HL-60 (cell line): ENCODE measurements at regions not wholly inside any gene's neighbourhood (a gene's known extent, or its start where the extent isn't known, plus 50 kb on each side); places are given as distances from the start of the nearest gene placed in this dataset.
A peak's percentile ranks its signal among the peaks of the same experiment; 100 is the strongest.

Experiments used
- DNase-seq, 2 experiments: peaks; one replicate each; pipeline ENCODE4 v3.0.0-alpha.2; 2010 to 2020; ENCODE audit warnings: low read depth in 1 of 2, low spot score in 1 of 2
- H3K27ac ChIP-seq: fragments of 250-450 bp; sonication (Bioruptor Pico); replicated peaks from 2 replicates; pipeline ENCODE4 v1.5.1; 2020; ENCODE audit warnings: mild to moderate bottlenecking, moderate library complexity
- H3K27me3 ChIP-seq: fragments of 250-450 bp; sonication (Bioruptor Pico); 2 replicates; pipeline ENCODE4 v1.5.1; 2021; ENCODE audit warnings: mild to moderate bottlenecking, moderate library complexity; ENCODE audit not compliant: insufficient read depth, poor library complexity, severe bottlenecking
- H3K4me3 ChIP-seq: replicated peaks from 2 replicates; pipeline ENCODE4 v1.5.1; 2011; ENCODE audit warnings: mild to moderate bottlenecking, control low read depth, low read length; ENCODE audit not compliant: insufficient read depth
- GABPA ChIP-seq: IDR thresholded peaks from 2 replicates; pipeline ENCODE4 v1.6.1; 2012; ENCODE audit warnings: low read depth
- POLR2AphosphoS5 ChIP-seq: IDR thresholded peaks from 2 replicates; pipeline ENCODE4 v1.6.1; 2012; ENCODE audit warnings: low read depth
- REST ChIP-seq: IDR thresholded peaks from 2 replicates; pipeline ENCODE4 v1.6.1; 2012; ENCODE audit warnings: low read depth; ENCODE audit not compliant: insufficient replicate concordance
- SPI1 ChIP-seq: IDR thresholded peaks from 2 replicates; pipeline ENCODE4 v1.6.1; 2012; ENCODE audit warnings: low read depth, mild to moderate bottlenecking, borderline replicate concordance
- TF ChIP-seq, protein P1 (sequence below): IDR thresholded peaks from one replicate; pipeline ENCODE4 v1.5.1; 2011; ENCODE audit warnings: low read length, control low read depth, inconsistent platforms; ENCODE audit not compliant: insufficient read depth

DNA sequence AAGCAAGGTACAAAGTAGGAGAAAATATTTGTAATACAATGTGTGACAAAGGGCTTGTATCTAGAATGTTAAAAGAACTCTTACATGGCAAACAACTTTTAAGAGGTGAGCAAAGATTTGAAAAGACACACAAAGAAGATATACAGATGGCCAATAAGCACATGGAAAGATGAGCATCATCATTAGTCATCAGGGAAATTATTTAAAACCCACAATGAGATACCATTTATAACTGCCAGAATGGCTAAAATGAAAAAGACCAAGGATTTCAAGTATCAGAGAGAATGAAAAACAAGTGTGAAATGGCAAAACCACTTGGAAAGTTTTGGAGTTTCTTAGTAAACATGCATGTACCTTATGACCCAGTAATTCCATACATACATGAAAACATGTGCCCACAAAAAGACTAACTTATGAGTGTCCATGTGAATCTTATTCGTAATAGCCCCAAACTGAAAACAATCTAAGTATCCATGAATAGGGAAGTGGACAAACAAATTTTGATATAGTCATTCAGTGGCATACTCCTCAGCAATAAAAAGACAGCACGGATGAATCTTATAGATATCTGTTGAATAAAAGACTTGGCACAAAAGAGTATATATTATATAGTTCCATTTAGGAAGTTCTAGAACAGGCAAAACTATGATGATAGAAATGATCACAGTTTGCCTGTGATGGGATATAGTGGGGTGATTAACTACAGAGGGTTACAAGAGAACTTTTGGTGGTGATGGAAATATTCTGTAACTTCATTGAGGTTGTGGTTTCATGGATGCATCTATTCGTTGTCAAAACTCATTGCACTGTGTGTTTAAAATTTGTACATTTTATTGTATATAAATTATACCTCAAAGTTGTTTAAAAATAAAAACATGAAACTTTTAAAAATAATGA, 82.0 kb downstream of the DISP1 start:
- Histone ChIP-seq H3K27me3 (peaks cover 4% of the 10 kb centered on the region), H3K4me3 (no peak overlapping the region), H3K27ac (no peak overlapping the region)
- TF ChIP-seq REST (no peak), SPI1 (peak; percentile 44; the same call in 1 of the 2 replicates)
- DNase-seq, result no peak

DNA sequence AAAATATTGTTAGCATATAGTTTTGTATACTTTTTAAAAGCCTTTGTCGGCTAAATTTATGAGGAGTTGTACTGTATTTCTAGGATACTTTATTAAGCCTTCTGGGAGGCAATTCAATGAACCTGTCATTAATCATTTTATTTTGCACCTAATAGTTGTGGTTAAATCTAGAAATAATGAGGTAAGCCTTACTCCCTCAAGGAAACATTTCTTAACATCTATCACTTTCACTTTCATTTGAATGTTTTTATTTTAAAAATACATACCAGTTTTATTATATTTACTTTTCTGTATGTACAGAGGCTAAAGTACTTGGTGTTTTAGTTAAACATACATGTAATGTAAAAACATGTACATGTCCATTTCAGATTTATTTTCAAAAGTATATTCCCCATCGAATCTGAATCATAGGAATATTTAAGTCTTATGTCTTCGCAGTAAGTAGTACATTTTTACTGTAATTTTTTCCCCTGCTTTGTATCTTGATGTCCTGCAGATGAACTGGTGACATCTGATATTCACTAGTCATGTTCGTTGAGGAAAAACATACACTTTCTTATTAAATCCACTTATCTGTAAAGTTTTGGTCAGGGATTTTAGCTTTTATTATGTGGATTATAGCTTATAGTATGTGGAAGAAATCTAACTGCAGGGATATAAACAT, 82.8 kb downstream of the DISP1 start:
- H3K27ac ChIP-seq, result no peak overlapping the region
- H3K4me3 ChIP-seq, result no peak overlapping the region

DNA sequence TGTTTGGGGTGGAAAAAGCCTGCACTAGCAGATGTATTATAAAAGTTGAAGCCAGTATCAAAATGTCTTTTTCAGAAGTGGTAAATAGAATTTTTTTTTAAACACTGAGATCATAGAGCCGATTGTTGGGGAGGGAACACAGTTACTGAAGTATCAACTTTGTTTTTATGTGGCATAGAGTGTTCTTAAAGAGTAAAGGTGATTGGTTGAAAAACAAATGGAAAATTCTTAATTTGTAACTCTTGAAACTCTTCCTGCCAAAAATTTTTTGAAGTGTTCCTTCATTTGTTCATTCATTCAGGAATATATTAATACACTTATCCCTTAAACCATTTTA, 83.3 kb downstream of the DISP1 start:
- DNase-seq, result no peak
- Histone ChIP-seq H3K27me3 (peaks cover 4% of the 10 kb centered on the region), H3K4me3 (no peak overlapping the region), H3K27ac (no peak overlapping the region)
- TF ChIP-seq REST (no peak), POLR2AphosphoS5 (no peak), GABPA (no peak), SPI1 (no peak)
- TF ChIP-seq, protein P1, sequence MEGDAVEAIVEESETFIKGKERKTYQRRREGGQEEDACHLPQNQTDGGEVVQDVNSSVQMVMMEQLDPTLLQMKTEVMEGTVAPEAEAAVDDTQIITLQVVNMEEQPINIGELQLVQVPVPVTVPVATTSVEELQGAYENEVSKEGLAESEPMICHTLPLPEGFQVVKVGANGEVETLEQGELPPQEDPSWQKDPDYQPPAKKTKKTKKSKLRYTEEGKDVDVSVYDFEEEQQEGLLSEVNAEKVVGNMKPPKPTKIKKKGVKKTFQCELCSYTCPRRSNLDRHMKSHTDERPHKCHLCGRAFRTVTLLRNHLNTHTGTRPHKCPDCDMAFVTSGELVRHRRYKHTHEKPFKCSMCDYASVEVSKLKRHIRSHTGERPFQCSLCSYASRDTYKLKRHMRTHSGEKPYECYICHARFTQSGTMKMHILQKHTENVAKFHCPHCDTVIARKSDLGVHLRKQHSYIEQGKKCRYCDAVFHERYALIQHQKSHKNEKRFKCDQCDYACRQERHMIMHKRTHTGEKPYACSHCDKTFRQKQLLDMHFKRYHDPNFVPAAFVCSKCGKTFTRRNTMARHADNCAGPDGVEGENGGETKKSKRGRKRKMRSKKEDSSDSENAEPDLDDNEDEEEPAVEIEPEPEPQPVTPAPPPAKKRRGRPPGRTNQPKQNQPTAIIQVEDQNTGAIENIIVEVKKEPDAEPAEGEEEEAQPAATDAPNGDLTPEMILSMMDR, result no peak

More for the DNA sequence above, 82.8 kb downstream of the DISP1 start:
- peaks cover 4% of the 10 kb centered on the region for H3K27me3 ChIP-seq
- TF ChIP-seq, protein P1, result no peak
- TF ChIP-seq REST, result no peak
- no peak for TF ChIP-seq POLR2AphosphoS5
- TF ChIP-seq SPI1, result no peak
- TF ChIP-seq GABPA, result no peak
- DNase-seq, result no peak
